VCaP (cell line): ENCODE measurements at regions not wholly inside any gene's neighbourhood (a gene's known extent, or its start where the extent isn't known, plus 50 kb on each side); places are given as distances from the start of the nearest gene placed in this dataset.
"Not testable (repeated sequence)": the region's sequence is repeated elsewhere in the genome, so short reads cannot be mapped to it uniquely, and the experiment has no call there.

Source experiments
- H3K27ac ChIP-seq: fragments of 450-650 bp; 2 replicates; pipeline ENCODE4 v1.5.1; 2017
- TF ChIP-seq, protein P1 (sequence below): fragments of 450-650 bp; conservative IDR thresholded peaks from 2 replicates; pipeline ENCODE4 v1.5.1; 2017; ENCODE audit warnings: mild to moderate bottlenecking, moderate library complexity

- TF ChIP-seq, protein P1, sequence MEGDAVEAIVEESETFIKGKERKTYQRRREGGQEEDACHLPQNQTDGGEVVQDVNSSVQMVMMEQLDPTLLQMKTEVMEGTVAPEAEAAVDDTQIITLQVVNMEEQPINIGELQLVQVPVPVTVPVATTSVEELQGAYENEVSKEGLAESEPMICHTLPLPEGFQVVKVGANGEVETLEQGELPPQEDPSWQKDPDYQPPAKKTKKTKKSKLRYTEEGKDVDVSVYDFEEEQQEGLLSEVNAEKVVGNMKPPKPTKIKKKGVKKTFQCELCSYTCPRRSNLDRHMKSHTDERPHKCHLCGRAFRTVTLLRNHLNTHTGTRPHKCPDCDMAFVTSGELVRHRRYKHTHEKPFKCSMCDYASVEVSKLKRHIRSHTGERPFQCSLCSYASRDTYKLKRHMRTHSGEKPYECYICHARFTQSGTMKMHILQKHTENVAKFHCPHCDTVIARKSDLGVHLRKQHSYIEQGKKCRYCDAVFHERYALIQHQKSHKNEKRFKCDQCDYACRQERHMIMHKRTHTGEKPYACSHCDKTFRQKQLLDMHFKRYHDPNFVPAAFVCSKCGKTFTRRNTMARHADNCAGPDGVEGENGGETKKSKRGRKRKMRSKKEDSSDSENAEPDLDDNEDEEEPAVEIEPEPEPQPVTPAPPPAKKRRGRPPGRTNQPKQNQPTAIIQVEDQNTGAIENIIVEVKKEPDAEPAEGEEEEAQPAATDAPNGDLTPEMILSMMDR = no peak
- H3K27ac ChIP-seq = no peak overlapping the region
These were observed 97.1 kb downstream of the ETS2 start for GRCh38 chr21:38902608-38903445.

- TF ChIP-seq, protein P1 = no peak
- no peak overlapping the region for H3K27ac ChIP-seq
These were observed 94.8 kb downstream of the ETS2 start for GRCh38 chr21:38900499-38900898.

DNA sequence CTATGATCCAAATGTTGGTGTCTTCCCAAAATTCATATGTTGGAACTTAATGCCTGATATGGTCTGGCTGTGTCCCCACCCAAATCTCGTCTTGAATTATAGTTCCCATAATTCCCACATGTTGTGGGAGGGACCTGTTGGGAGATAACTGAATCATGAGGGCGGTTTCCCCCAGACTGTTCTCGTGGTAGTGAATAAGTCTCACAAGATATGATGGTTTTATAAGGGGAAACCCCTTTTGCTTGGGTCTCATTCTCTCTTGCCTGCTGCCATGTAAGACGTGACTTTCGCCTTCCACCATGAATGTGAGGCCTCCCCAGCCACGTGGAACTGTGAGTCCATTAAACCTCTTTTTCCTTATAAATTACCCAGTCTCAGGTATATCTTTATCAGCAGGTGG is 94.3 kb downstream of the ETS2 start:
- not testable (repeated sequence) for H3K27ac ChIP-seq

DNA sequence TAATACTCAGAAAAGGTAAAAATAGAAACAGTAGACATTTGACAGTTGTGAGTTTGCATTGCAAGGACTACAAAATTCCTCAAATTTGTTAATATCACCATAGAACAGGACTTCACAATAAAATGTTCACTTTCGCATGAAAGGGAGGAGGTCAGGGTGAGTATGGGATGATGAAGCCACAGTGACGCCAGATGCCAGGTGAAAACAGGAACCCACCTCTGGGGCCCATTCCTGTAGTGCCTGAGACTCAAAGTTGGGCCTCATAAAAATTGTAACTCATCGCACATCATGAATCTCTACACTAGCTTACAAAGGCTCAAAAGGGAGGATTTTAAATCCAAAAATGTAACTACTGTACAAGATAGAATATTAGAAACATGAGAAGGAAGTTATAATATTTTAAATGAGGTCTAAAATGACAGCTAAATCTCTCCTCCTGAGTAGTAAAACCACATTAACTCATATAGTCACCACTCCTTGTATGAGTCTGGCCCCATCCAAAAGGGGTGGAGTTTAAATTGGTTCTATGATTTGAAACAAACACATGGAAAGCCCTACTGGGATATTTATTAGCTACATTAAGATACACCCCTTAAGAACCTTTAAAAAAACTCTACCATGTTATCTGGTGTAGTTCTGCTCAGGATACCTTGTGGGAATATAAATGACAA is 93.7 kb downstream of the ETS2 start:
- TF ChIP-seq, protein P1 = no peak
- no peak overlapping the region for H3K27ac ChIP-seq

DNA sequence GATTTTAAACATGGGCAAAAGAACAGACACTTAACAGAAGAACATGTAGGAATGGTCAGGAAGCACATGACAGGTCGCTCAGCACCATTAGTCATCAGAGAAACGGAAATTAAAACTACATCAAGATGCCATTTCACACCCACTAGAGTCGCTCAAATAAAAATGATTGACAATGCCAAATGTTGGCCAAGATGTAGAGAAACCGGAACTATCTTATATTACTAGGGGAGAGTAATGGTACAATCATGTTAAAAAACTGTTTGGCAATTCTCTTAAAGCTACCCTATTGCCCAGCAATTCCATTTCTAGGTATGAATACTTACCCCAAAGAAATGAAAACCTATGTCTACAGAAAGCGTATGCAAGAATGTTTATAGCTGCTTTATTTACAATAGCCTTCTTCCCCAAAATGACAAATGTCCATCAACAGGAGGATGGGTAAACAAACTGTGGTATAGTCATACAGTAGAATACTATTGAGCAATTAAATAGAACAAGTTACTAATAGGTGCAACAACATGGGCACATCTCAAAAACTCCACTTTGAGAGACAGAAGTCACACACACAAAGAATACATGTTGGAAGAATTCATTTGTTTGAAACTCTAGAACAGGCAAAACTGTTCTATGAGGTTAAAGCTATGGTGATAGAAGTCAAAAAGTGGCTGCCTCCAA is 92.8 kb downstream of the ETS2 start:
- TF ChIP-seq, protein P1 = no peak
- no peak overlapping the region for H3K27ac ChIP-seq

- TF ChIP-seq, protein P1 = no peak
- no peak overlapping the region for H3K27ac ChIP-seq
These were observed 92.0 kb downstream of the ETS2 start for GRCh38 chr21:38897532-38898421.

DNA sequence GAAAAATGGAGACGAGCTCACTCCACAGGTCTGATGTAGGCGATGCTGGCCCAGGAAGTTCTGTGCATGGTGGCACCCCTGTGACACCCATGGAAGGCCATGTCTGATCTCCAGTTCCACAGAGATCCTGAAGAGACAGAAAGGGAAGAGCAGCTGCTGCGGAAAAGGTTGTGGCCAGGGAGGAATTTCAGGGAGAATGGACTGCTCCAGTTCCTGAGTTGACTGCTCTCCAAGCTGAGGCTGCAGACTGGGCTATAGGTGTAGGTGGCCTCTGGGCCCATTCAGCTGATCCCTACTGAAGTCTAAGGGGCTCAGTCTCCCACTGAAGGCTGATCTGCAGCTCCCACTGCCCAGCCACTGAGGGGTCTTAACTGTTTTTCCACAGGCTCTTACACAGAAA is 89.2 kb downstream of the ETS2 start:
- peak overlapping the region; percentile 47 for H3K27ac ChIP-seq

More for the DNA sequence above, 89.2 kb downstream of the ETS2 start:
- TF ChIP-seq, protein P1 = no peak
